ENCODE measurements at regions not wholly inside any gene's neighbourhood (a gene's known extent, or its start where the extent isn't known, plus 50 kb on each side); places are given as distances from the start of the nearest gene placed in this dataset.
A peak's percentile ranks its signal among the peaks of the same experiment; 100 is the strongest.
"Not testable (repeated sequence)": the region's sequence is repeated elsewhere in the genome, so short reads cannot be mapped to it uniquely, and the experiment has no call there.

- DNase-seq (ENCODE audit: low read depth, low spot score) = no peak
Measured at GRCh38 chr1:168490306-168490705, 53.5 kb downstream of the XCL2 start.

GRCh38 chr1:168488138-168488537, 55.7 kb downstream of the XCL2 start:
- DNase-seq (ENCODE audit: low read depth, low spot score) = no peak

- not testable (repeated sequence) for DNase-seq (ENCODE audit: low read depth, low spot score)
Measured at GRCh38 chr1:168486820-168487219, 57.0 kb downstream of the XCL2 start.

- DNase-seq (ENCODE audit: low read depth, low spot score) = no peak
Measured at GRCh38 chr1:168485048-168485447, 58.7 kb downstream of the XCL2 start.

- DNase-seq (ENCODE audit: low read depth, low spot score) = no peak
Measured at GRCh38 chr1:168484083-168484482, 59.7 kb downstream of the XCL2 start.

GRCh38 chr1:168483539-168483938, 60.3 kb downstream of the XCL2 start:
- no peak for DNase-seq (ENCODE audit: low read depth, low spot score)

GRCh38 chr1:168482106-168482505, 61.7 kb downstream of the XCL2 start:
- DNase-seq (ENCODE audit: low read depth, low spot score) = no peak

GRCh38 chr1:168481586-168481985, 62.2 kb downstream of the XCL2 start:
- DNase-seq (ENCODE audit: low read depth, low spot score) = no peak

GRCh38 chr1:168480997-168481396, 62.8 kb downstream of the XCL2 start:
- DNase-seq (ENCODE audit: low read depth, low spot score) = no peak

GRCh38 chr1:168477792-168478191, 66.0 kb downstream of the XCL2 start:
- DNase-seq (ENCODE audit: low read depth, low spot score) = no peak

- no peak for DNase-seq (ENCODE audit: low read depth, low spot score)
Measured at GRCh38 chr1:168476588-168477385, 67.0 kb downstream of the XCL2 start.

- DNase-seq (ENCODE audit: low read depth, low spot score) = no peak
Measured at GRCh38 chr1:168474322-168474721, 69.5 kb downstream of the XCL2 start.

- no peak for DNase-seq (ENCODE audit: low read depth, low spot score)
Measured at GRCh38 chr1:168473126-168473525, 70.7 kb downstream of the XCL2 start.

- DNase-seq (ENCODE audit: low read depth, low spot score) = no peak
Measured at GRCh38 chr1:168472223-168472622, 71.6 kb downstream of the XCL2 start.

GRCh38 chr1:168470901-168471431, 72.8 kb downstream of the XCL2 start:
- DNase-seq (ENCODE audit: low read depth, low spot score) = peak; percentile 15

GRCh38 chr1:168469690-168470089, 74.1 kb downstream of the XCL2 start:
- no peak for DNase-seq (ENCODE audit: low read depth, low spot score)

GRCh38 chr1:168468822-168469221, 75.0 kb downstream of the XCL2 start:
- no peak for DNase-seq (ENCODE audit: low read depth, low spot score)

GRCh38 chr1:168468042-168468809, 75.6 kb downstream of the XCL2 start:
- DNase-seq (ENCODE audit: low read depth, low spot score) = no peak

- DNase-seq (ENCODE audit: low read depth, low spot score) = no peak
Measured at GRCh38 chr1:168467452-168467851, 76.3 kb downstream of the XCL2 start.

- no peak for DNase-seq (ENCODE audit: low read depth, low spot score)
Measured at GRCh38 chr1:168466714-168467131, 77.1 kb downstream of the XCL2 start.

- DNase-seq (ENCODE audit: low read depth, low spot score) = no peak
Measured at GRCh38 chr1:168466092-168466713, 77.6 kb downstream of the XCL2 start.

GRCh38 chr1:168461108-168461507, 82.7 kb downstream of the XCL2 start:
- DNase-seq (ENCODE audit: low read depth, low spot score) = not testable (repeated sequence)

Measured in brain pericyte (primary cell).